ENCODE measurements at regions not wholly inside any gene's neighbourhood (a gene's known extent, or its start where the extent isn't known, plus 50 kb on each side); places are given as distances from the start of the nearest gene placed in this dataset.

- Histone ChIP-seq H3K36me3 (ENCODE audit: control insufficient read depth in 4 of 4, insufficient read depth in 3 of 4, low read depth in 1 of 4, low read length in 3 of 4) (no peaks in the 10 kb centered on the region), H3K27me3 (ENCODE audit: control insufficient read depth in 4 of 4, insufficient read depth in 4 of 4, low read length in 3 of 4) (no peaks in the 10 kb centered on the region), H3K27ac (ENCODE audit: low read depth in 1 of 2, low read length in 2 of 2) (no peak overlapping the region), H3K9me3 (ENCODE audit: control insufficient read depth in 4 of 4, low read length in 3 of 4) (peaks cover 0 to 1% (median 0%) of the 10 kb centered on the region in 4 donors), H3K4me3 (ENCODE audit: low read depth in 1 of 3, low read length in 3 of 3) (no peak overlapping the region), H3K9ac (ENCODE audit: low read depth in 1 of 2, low read length in 2 of 2) (no peak overlapping the region), H3K4me1 (ENCODE audit: control insufficient read depth in 4 of 4, insufficient read depth in 4 of 4, low read length in 3 of 4) (peaks cover 0 to 1% (median 0%) of the 10 kb centered on the region in 4 donors)
- no peak for TF ChIP-seq JUND (IDR thresholded peaks at IDR 0.05)
- TF ChIP-seq ZBTB33 (IDR thresholded peaks at IDR 0.05): no peak
- no peak for TF ChIP-seq NR2F2 (IDR thresholded peaks at IDR 0.05)
- no peak for TF ChIP-seq GABPA (IDR thresholded peaks at IDR 0.05 in 1 of 2, conservative IDR thresholded peaks at IDR 0.05 in 1 of 2)
- no peak for TF ChIP-seq RXRA (IDR thresholded peaks at IDR 0.05)
- no peak for TF ChIP-seq RAD21 (IDR thresholded peaks at IDR 0.05)
- TF ChIP-seq SP1 (IDR thresholded peaks at IDR 0.05): no peak
- no peak for TF ChIP-seq REST (IDR thresholded peaks at IDR 0.05)
- TF ChIP-seq HNF4A (conservative IDR thresholded peaks at IDR 0.05): no peak
- no peak for TF ChIP-seq TAF1 (conservative IDR thresholded peaks at IDR 0.05)
- TF ChIP-seq YY1 (IDR thresholded peaks at IDR 0.05): no peak
- no peak for TF ChIP-seq ATF3 (IDR thresholded peaks at IDR 0.05)
- DNase-seq (ENCODE audit: low spot score): no peak
- WGBS: 79% methylated on average over 8 of the region's 8 CpGs
Measured at GRCh38 chr12:25690996-25691864, 138.1 kb upstream of the LMNTD1 start.

DNA sequence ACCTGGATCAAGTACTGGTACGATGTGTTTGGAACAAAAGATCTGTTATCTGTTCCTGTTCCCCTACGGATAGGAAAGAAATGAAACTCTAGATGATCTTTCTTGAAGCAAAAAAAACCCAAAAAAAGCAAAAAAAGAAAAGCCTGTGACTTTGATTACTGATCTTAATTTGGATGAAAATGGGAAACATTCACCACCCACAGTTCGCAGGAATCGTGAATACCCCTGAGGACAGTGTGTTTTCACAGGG lies 138.7 kb upstream of the LMNTD1 start:
- Histone ChIP-seq H3K36me3 (ENCODE audit: control insufficient read depth in 4 of 4, insufficient read depth in 3 of 4, low read depth in 1 of 4, low read length in 3 of 4) (no peaks in the 10 kb centered on the region), H3K4me1 (ENCODE audit: control insufficient read depth in 4 of 4, insufficient read depth in 4 of 4, low read length in 3 of 4) (peaks cover 0 to 1% (median 0%) of the 10 kb centered on the region in 4 donors), H3K9ac (ENCODE audit: low read depth in 1 of 2, low read length in 2 of 2) (no peak overlapping the region), H3K4me3 (ENCODE audit: low read depth in 1 of 3, low read length in 3 of 3) (no peak overlapping the region), H3K27me3 (ENCODE audit: control insufficient read depth in 4 of 4, insufficient read depth in 4 of 4, low read length in 3 of 4) (no peaks in the 10 kb centered on the region), H3K27ac (ENCODE audit: low read depth in 1 of 2, low read length in 2 of 2) (no peak overlapping the region), H3K9me3 (ENCODE audit: control insufficient read depth in 4 of 4, low read length in 3 of 4) (peaks cover 0 to 1% (median 0%) of the 10 kb centered on the region in 4 donors)
- WGBS: 86% methylated on average over 4 of the region's 4 CpGs
- no peak for DNase-seq (ENCODE audit: low spot score)
- TF ChIP-seq FOXA2 (IDR thresholded peaks at IDR 0.05) (no peak), SP1 (IDR thresholded peaks at IDR 0.05) (no peak), TAF1 (conservative IDR thresholded peaks at IDR 0.05) (no peak), MAX (IDR thresholded peaks at IDR 0.05) (no peak), ATF3 (IDR thresholded peaks at IDR 0.05) (no peak), REST (IDR thresholded peaks at IDR 0.05) (no peak), EGR1 (IDR thresholded peaks at IDR 0.05; ENCODE audit: low read depth in 2 of 2) (no peak), CTCF (IDR thresholded peaks at IDR 0.05; ENCODE audit: low read depth, low read length, missing input control) (no peak), HNF4G (IDR thresholded peaks at IDR 0.05) (no peak), FOXA1 (IDR thresholded peaks at IDR 0.05) (no peak), ZBTB33 (IDR thresholded peaks at IDR 0.05) (no peak)

Measured in liver (tissue), 8 donors.